GM12891 (cell line): ENCODE measurements at regions not wholly inside any gene's neighbourhood (a gene's known extent, or its start where the extent isn't known, plus 50 kb on each side); places are given as distances from the start of the nearest gene placed in this dataset.

Source experiments
- POLR2A ChIP-seq: IDR thresholded peaks from 2 replicates; pipeline ENCODE4 v1.6.1; 2011; ENCODE audit warnings: low read depth, low read length, control low read depth
- POLR2AphosphoS5 ChIP-seq: IDR thresholded peaks from 2 replicates; pipeline ENCODE4 v1.6.1; 2011; ENCODE audit warnings: low read depth, low read length, control low read depth
- SPI1 ChIP-seq: IDR thresholded peaks from 2 replicates; pipeline ENCODE4 v1.6.1; 2011; ENCODE audit warnings: low read depth, low read length, control low read depth
- TAF1 ChIP-seq: IDR thresholded peaks from 2 replicates; pipeline ENCODE4 v1.6.1; 2011; ENCODE audit warnings: low read depth, low read length, control low read depth

GRCh38 chr5:63240063-63240755 is 661.6 kb downstream of the LRRC70 start:
- no peak for TF ChIP-seq POLR2A
- TF ChIP-seq POLR2AphosphoS5, result no peak
- TF ChIP-seq SPI1, result no peak
- TF ChIP-seq TAF1, result no peak
